H9 (cell line): ENCODE measurements at regions not wholly inside any gene's neighbourhood (a gene's known extent, or its start where the extent isn't known, plus 50 kb on each side); places are given as distances from the start of the nearest gene placed in this dataset.

ENCODE experiments used
- DNase-seq: peaks from one replicate; pipeline ENCODE4 v3.0.0-alpha.2; 2017
- H2AFZ ChIP-seq: one replicate; pipeline ENCODE4 v1.6.1; 2013; ENCODE audit warnings: mild to moderate bottlenecking, low read length, control low read depth, moderate library complexity
- H2AK5ac ChIP-seq: 2 replicates; pipeline ENCODE4 v1.6.1; 2013; ENCODE audit warnings: low read length, control low read depth, mixed read lengths; ENCODE audit not compliant: insufficient read length
- H2BK120ac ChIP-seq: one replicate; pipeline ENCODE4 v1.6.1; 2013; ENCODE audit warnings: low read depth, mild to moderate bottlenecking, low read length, control low read depth, inconsistent platforms; ENCODE audit not compliant: poor library complexity, severe bottlenecking
- H2BK12ac ChIP-seq: 2 replicates; pipeline ENCODE4 v1.6.1; 2013; ENCODE audit warnings: low read length, control low read depth, mixed read lengths, low read depth; ENCODE audit not compliant: insufficient read length
- H2BK15ac ChIP-seq: 2 replicates; pipeline ENCODE4 v1.6.1; 2013; ENCODE audit warnings: low read depth, low read length, control low read depth
- H2BK20ac ChIP-seq: one replicate; pipeline ENCODE4 v1.6.1; 2013; ENCODE audit warnings: low read depth, mild to moderate bottlenecking, low read length, control low read depth, inconsistent platforms; ENCODE audit not compliant: poor library complexity, severe bottlenecking
- H2BK5ac ChIP-seq: 2 replicates; pipeline ENCODE4 v1.6.1; 2013; ENCODE audit warnings: low read length, control low read depth, mixed read lengths; ENCODE audit not compliant: insufficient read length
- H3K14ac ChIP-seq: 2 replicates; pipeline ENCODE4 v1.6.1; 2013; ENCODE audit warnings: low read length, control low read depth; ENCODE audit not compliant: insufficient read depth
- H3K18ac ChIP-seq: 2 replicates; pipeline ENCODE4 v1.6.1; 2013; ENCODE audit warnings: low read depth, mild to moderate bottlenecking, mixed read lengths, low read length, control low read depth; ENCODE audit not compliant: insufficient read length
- H3K23ac ChIP-seq: 2 replicates; pipeline ENCODE4 v1.6.1; 2013; ENCODE audit warnings: low read length, control low read depth, mixed read lengths, low read depth; ENCODE audit not compliant: insufficient read length
- H3K23me2 ChIP-seq: 2 replicates; pipeline ENCODE4 v1.6.1; 2013; ENCODE audit warnings: low read depth, mild to moderate bottlenecking, mixed read lengths, low read length, control low read depth; ENCODE audit not compliant: insufficient read length, poor library complexity, severe bottlenecking
- H3K27ac ChIP-seq: 2 replicates; pipeline ENCODE4 v1.5.1; 2013; ENCODE audit warnings: low read length, control low read depth, mixed read lengths, low read depth; ENCODE audit not compliant: insufficient read length
- H3K27me3 ChIP-seq: 2 replicates; pipeline ENCODE4 v1.6.1; 2013; ENCODE audit warnings: low read length, control low read depth, inconsistent platforms; ENCODE audit not compliant: insufficient read depth
- H3K4ac ChIP-seq: 2 replicates; pipeline ENCODE4 v1.6.1; 2013; ENCODE audit warnings: low read depth, mild to moderate bottlenecking, control low read depth, inconsistent platforms, low read length, moderate library complexity
- H3K4me1 ChIP-seq: 2 replicates; pipeline ENCODE4 v1.6.1; 2013; ENCODE audit warnings: low read length, control low read depth, inconsistent platforms; ENCODE audit not compliant: insufficient read depth
- H3K4me2 ChIP-seq: 2 replicates; pipeline ENCODE4 v1.6.1; 2013; ENCODE audit warnings: low read length, control low read depth, mixed read lengths; ENCODE audit not compliant: insufficient read length, insufficient read depth
- H3K56ac ChIP-seq: 2 replicates; pipeline ENCODE4 v1.6.1; 2013; ENCODE audit warnings: low read depth, mild to moderate bottlenecking, mixed read lengths, low read length, control low read depth; ENCODE audit not compliant: insufficient read length
- H3K79me1 ChIP-seq: 2 replicates; pipeline ENCODE4 v1.6.1; 2013; ENCODE audit warnings: low read depth, mild to moderate bottlenecking, moderate library complexity, low read length, control low read depth, inconsistent platforms; ENCODE audit not compliant: insufficient read depth, poor library complexity, severe bottlenecking
- H3K79me2 ChIP-seq: 2 replicates; pipeline ENCODE4 v1.6.1; 2013; ENCODE audit warnings: low read length, control low read depth, inconsistent platforms; ENCODE audit not compliant: insufficient read depth
- H3K9ac ChIP-seq: 2 replicates; pipeline ENCODE4 v1.6.1; 2013; ENCODE audit warnings: low read length, control low read depth, mixed read lengths; ENCODE audit not compliant: insufficient read length; ENCODE audit errors: extremely low read depth
- H3K9me3 ChIP-seq: one replicate; pipeline ENCODE4 v1.6.1; 2013; ENCODE audit warnings: low read depth, low read length, inconsistent platforms; ENCODE audit not compliant: control insufficient read depth
- H3T11ph ChIP-seq: one replicate; pipeline ENCODE4 v1.6.1; 2013; ENCODE audit warnings: mild to moderate bottlenecking, low read length, control low read depth, inconsistent platforms
- H4K20me1 ChIP-seq: one replicate; pipeline ENCODE4 v1.6.1; 2013; ENCODE audit not compliant: control insufficient read depth, insufficient read length, insufficient read depth
- H4K5ac ChIP-seq: 2 replicates; pipeline ENCODE4 v1.6.1; 2013; ENCODE audit warnings: low read depth, mild to moderate bottlenecking, mixed read lengths, low read length, control low read depth; ENCODE audit not compliant: insufficient read length
- H4K8ac ChIP-seq: replicated peaks from 2 replicates; pipeline ENCODE4 v1.6.1; 2013; ENCODE audit warnings: low read length, control low read depth, mixed read lengths, low read depth; ENCODE audit not compliant: insufficient read length
- H4K91ac ChIP-seq: 2 replicates; pipeline ENCODE4 v1.6.1; 2013; ENCODE audit warnings: low read depth, mild to moderate bottlenecking, moderate library complexity, mixed read lengths, low read length, control low read depth; ENCODE audit not compliant: insufficient read length
- H3K27ac Mint-ChIP-seq, 3 experiments: 2 replicates in 2 of 3; 3 replicates in 1 of 3; pipeline ENCODE4 v1.8.0; 2020 to 2021; ENCODE audit warnings: mixed read lengths in 3 of 3, mild to moderate bottlenecking in 1 of 3, moderate library complexity in 1 of 3
- H3K27me3 Mint-ChIP-seq: 2 replicates; pipeline ENCODE4 v1.8.0; 2021; ENCODE audit warnings: low read depth, mild to moderate bottlenecking, moderate library complexity, mixed read lengths
- H3K36me3 Mint-ChIP-seq, 3 experiments: 2 replicates in 2 of 3; 3 replicates in 1 of 3; pipeline ENCODE4 v1.8.0; 2020 to 2021; ENCODE audit warnings: low read depth in 3 of 3, mixed read lengths in 3 of 3; ENCODE audit not compliant: insufficient read depth in 1 of 3
- H3K4me1 Mint-ChIP-seq, 2 experiments: 2 replicates each; pipeline ENCODE4 v1.8.0; 2020; ENCODE audit warnings: mixed read lengths in 2 of 2
- H3K4me3 Mint-ChIP-seq, 2 experiments: 2 replicates in 1 of 2; 3 replicates in 1 of 2; pipeline ENCODE4 v1.8.0; 2020 to 2021; ENCODE audit warnings: mild to moderate bottlenecking in 2 of 2, mixed read lengths in 2 of 2, moderate library complexity in 1 of 2
- H3K9me3 Mint-ChIP-seq, 2 experiments: 2 replicates in 1 of 2; 3 replicates in 1 of 2; pipeline ENCODE4 v1.8.0; 2020; ENCODE audit warnings: mild to moderate bottlenecking in 2 of 2, mixed read lengths in 2 of 2, moderate library complexity in 1 of 2
- CTCF ChIP-seq: fragments of 200-600 bp; sonication (generic); conservative IDR thresholded peaks from 3 replicates; pipeline ENCODE4 v1.8.0; 2021; ENCODE audit warnings: antibody characterized with exemption, mild to moderate bottlenecking
- WGBS: extraction: QIAGEN DNeasy Blood & Tissue Kit; methylation state at CpG from one replicate; pipeline ENCODE4 v1.1.7; 2013; ENCODE audit warnings: missing lambda C conversion rate, low lambda C conversion rate, mixed read lengths; ENCODE audit not compliant: insufficient read length; ENCODE audit errors: extremely low coverage; 5-methylcytosine and 5-hydroxymethylcytosine counted together

GRCh38 chr1:188778578-188778977 lies 1699.1 kb downstream of the BRINP3 start:
- no peaks in the 10 kb centered on the region for H3K79me2 ChIP-seq
- H3T11ph ChIP-seq: no peak overlapping the region
- H3K18ac ChIP-seq: no peak overlapping the region
- no peak overlapping the region for H2BK120ac ChIP-seq
- peaks cover 5 to 24% (median 19%) of the 10 kb centered on the region in 3 experiments for H3K36me3 Mint-ChIP-seq
- H4K20me1 ChIP-seq: no peaks in the 10 kb centered on the region
- H3K9ac ChIP-seq: no peak overlapping the region
- peaks cover 18 to 22% of the 10 kb centered on the region in 2 experiments for H3K9me3 Mint-ChIP-seq
- no peak overlapping the region for H4K8ac ChIP-seq
- H3K14ac ChIP-seq: no peak overlapping the region
- H2BK5ac ChIP-seq: no peak overlapping the region
- H3K27ac Mint-ChIP-seq: no peak overlapping the region
- H2BK12ac ChIP-seq: no peak overlapping the region
- H2AFZ ChIP-seq: no peak overlapping the region
- H2BK15ac ChIP-seq: no peak overlapping the region
- no peaks in the 10 kb centered on the region for H3K9me3 ChIP-seq
- no peak overlapping the region for H3K27ac ChIP-seq
- no peaks in the 10 kb centered on the region for H3K23me2 ChIP-seq
- H4K91ac ChIP-seq: no peak overlapping the region
- no peaks in the 10 kb centered on the region for H3K27me3 ChIP-seq
- H3K23ac ChIP-seq: no peak overlapping the region
- no peak overlapping the region for H3K56ac ChIP-seq
- no peak overlapping the region for H4K5ac ChIP-seq
- no peak for TF ChIP-seq CTCF
- no CpG with 5 or more reads among the region's 2 CpGs for WGBS
- H3K4me1 Mint-ChIP-seq: 0 out of 4 replicates have a peak, but pooled peaks cover 0 to 2% of the 10 kb centered on the region in 2 experiments
- H3K79me1 ChIP-seq: no peaks in the 10 kb centered on the region
- no peak overlapping the region for H3K4ac ChIP-seq
- no peaks in the 10 kb centered on the region for H3K27me3 Mint-ChIP-seq
- no peak overlapping the region for H3K4me2 ChIP-seq
- H3K4me1 ChIP-seq: no peaks in the 10 kb centered on the region
- H3K4me3 Mint-ChIP-seq: no peak overlapping the region
- no peak for DNase-seq
- H2AK5ac ChIP-seq: no peak overlapping the region
- no peak overlapping the region for H2BK20ac ChIP-seq
